Superior temporal gyrus (tissue), 1 donor: ENCODE measurements at regions not wholly inside any gene's neighbourhood (a gene's known extent, or its start where the extent isn't known, plus 50 kb on each side); places are given as distances from the start of the nearest gene placed in this dataset.
"Not testable (repeated sequence)": the region's sequence is repeated elsewhere in the genome, so short reads cannot be mapped to it uniquely, and the experiment has no call there.

ENCODE experiments used
- DNase-seq: peaks from one replicate; pipeline ENCODE4 v3.0.0-alpha.2; 2016; ENCODE audit errors: extremely low spot score

DNA sequence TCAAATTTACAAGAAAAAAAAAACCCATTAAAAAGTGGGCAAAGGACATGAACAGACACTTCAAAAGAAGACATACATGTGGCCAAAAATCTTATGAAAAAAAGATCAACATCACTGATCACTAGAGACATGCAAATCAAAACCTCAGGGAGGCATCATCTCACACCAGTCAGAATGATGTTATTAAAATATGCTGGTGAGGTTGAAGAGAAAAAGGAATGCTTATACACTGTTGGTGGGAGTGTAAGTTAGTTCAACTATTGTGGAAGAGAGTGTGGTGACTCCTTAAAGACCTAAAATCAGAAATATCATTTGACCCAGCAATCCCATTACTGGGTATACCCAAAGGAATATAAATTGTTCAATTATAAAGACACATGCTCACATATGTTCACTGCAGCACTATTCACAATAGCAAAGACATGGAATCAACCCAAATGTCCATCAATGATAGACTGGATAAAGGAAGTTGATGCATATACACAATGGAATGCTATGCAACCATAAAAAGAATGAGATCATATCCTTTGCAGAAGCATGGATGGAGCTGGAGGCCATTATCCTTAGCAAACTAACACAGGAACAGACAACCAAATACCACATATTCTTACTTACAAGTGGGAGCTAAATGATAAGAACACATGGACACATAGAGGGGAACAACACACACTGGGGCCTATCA, 100.3 kb upstream of the GALNT15 start:
- not testable (repeated sequence) for DNase-seq

DNA sequence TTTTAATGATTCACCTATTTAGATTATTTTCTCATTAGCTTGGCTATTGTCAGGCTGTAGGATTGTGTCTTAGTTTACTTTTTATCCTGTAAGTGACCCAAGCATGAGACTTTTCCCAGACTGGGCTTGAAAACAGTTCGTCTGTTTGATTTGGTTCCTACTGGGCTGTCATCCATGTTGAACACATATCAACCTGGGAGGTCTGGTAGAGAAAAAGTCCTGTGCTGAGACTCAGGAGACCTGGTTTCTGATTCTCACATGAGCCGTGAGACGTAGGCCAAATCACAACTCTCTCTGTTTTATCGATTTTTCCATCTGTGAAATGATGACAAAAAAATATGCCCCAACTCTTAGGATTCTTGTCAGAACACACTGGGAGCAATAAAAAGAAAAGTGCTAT, 98.8 kb upstream of the GALNT15 start:
- no peak for DNase-seq

DNA sequence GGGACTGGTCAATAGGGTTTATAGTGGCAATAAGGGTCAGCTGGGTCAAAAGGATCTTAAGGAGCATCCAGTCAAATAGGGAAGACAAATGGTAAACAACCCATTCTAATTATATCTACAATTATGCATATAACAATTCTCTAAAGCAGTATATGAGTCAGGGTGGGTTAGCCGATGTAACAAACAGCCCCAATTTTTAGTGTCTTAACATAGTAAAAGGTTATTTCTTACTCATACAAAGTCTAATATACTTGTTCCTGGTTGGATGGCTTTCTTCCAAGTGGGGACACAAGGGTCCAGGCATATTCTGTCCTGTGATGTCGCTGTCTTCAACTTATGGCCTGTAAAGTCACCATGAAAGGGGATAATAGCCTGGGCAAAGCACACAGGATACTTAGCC, 97.9 kb upstream of the GALNT15 start:
- no peak for DNase-seq

DNA sequence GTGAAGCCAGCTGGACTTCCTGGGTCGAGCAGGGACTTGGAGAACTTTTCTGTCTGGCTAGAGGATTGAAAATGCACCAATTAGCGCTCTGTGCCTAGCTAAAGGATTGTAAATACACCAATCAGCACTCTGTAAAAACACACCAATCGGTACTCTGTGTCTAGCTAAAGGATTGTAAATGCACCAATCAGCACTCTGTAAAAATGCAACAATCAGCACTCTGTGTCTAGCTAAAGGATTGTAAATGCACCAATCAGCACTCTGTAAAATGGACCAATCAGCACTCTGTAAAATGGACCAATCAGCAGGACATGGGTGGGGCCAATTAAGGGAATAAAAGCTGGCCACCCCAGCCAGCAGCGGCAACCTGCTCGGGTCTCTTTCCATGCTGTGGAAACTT, 97.3 kb upstream of the GALNT15 start:
- not testable (repeated sequence) for DNase-seq

DNA sequence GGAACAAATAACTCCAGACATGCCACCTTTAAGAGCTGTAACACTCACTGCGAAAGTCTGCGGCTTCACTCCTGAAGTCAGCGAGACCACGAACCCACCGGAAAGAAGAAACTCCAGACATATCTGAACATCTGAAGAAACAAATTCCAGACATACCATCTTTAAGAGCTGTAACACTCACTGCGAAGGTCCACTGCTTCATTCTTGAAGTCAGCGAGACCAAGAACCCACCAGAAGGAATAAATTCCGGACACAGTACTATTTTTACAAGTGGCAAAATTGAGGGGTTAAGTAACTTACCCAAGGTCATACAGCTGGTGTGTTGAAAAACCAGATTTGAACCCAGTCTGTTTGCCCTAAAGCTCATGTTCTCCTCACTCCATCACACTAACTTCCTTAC, 96.8 kb upstream of the GALNT15 start:
- not testable (repeated sequence) for DNase-seq

DNA sequence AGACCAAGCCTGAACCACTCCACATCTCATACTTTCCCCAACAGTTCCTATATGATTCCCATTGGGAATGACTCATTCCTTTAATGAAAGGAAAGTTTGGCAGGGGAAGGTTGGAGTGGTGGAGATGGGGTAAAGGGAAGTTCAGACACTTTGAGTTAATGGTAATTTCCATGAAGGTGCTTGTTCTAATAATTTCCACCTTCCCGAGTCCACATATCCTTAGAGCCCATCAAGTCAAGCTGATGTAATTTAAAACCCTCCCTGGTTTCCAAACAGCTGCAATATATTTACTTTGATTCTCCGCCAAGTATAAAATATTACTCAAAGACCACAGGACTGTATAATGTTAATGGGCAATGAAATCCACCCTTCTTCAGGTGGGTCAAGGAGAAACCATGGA, 95.0 kb upstream of the GALNT15 start:
- no peak for DNase-seq

DNA sequence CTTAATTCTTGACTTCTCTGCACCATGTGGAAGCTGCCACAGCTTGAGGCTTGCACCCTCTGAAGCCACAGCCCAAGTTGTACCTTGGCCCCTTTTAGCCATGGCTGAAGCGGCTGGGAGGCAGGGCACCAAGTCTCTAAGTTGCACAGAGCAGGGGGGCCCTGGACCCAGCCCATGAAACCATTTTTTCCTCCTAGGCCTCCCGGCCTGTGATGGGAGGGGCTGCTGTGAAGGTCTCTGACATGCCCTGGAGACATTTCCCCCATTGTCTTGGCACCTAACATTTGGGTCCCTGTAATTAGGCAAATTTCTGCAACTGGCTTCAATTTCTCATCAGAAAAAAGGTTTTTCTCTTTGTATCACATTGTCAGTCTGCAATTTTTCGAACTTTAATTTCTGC, 92.8 kb upstream of the GALNT15 start:
- no peak for DNase-seq

DNA sequence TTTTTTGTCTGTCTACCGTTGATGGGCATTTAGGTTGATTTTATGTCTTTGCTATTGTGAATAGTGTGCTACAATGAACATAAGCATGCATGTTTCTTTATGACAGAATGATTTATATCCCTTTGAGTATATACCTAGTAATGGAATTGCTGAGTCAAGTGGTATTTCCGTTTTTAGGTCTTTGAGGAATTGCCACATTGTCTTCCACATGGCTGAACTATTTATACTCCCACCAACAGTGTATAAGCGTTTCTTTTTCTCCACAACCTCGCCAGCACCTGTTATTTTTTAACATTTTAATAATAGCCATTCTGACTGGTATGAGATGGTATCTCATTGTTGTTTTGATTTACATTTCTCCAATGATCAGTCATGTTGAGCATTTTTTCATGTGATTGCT, 89.6 kb upstream of the GALNT15 start:
- DNase-seq = no peak

DNA sequence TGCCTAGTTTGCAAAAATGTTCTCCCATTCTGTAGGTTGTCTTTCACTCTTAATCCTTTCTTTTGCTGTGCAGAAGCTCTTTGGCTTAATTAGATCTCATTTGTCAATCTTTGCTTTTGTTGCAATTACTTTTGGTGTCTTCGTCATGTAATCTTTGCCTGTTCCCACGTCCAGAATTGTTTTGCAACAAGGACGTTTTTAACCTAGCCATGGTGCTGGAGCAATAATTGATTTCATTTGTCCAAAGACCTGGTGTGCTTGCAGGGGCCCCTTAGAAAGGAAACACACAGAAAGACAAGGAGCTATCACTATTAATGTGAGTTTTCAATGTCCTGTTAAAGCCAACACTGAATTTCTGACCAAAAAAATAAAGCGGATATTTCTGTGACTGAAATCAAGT, 89.1 kb upstream of the GALNT15 start:
- DNase-seq = no peak

DNA sequence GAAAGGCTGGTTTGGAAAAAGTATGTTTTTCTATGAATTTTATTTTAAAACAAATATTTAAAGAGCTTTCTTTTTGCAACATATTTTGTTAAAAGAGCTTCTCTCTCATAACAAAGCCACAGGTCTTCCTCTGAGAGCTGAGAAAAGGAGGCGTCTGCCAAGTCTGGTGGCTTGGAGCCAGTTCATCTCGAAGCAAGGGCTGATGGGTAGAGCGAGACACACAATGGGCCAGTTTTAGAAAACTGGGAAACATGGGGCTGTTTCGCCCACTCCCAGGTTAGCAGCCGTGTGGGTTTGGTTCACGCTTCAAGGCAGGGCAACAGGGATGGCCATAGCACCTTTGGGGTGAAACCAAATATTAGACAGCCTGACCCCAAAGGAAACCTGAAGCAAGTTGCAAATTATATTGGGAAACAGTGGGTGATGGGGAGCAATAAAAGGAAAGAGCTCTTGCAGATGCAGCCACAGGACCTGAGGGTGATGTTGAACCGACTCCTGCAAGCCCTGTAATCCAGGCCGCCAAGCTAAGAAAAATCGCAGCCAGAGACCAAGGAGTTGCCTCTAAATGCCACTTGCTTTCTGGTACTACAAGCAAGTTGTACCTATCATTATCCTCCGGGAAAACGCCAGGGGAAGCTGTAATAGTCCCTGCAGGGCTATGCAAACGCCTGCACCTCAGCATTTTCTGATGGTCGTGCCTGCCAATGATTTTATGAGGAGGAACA, 88.4 kb upstream of the GALNT15 start:
- DNase-seq = peak; percentile 97

DNA sequence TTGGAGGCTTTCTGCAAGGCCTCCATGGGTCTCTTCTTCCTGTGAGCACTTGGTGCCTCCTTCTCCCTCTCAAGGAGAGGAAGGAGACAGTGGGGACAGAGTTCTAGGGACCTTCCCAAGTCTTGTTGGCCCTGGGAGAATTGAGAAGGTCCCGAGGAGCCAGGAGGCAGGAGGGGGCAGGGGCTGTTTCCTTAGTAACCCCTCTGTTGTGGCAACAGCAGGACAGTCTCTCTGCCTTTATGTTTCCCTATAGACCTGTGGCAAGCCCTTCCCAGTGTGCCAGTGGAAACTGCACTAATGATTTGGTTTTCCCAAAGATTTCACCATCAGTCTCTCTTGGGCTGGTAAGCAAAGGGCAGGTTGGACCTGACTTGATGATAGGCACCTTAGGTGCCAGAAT, 87.8 kb upstream of the GALNT15 start:
- DNase-seq = no peak

DNA sequence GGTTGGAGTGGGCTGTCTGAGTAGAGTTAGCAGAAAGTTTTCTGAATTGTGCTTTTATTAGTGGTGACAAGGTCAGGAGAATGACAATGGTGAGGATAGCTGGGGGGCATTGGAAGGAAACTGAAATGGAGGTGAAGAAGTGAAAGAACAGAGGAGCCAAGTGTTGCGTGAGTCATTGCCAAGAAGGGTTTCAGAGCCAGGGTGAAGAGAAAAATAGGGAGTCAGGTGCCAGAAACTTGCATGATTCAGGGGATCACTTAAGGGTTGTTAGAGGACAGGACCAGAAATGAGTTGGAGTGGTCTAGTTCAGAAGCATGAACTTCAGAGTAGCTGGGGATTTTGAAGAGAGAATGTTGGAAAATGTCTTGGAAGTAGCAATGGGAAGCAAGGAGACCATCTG, 86.0 kb upstream of the GALNT15 start:
- no peak for DNase-seq

DNA sequence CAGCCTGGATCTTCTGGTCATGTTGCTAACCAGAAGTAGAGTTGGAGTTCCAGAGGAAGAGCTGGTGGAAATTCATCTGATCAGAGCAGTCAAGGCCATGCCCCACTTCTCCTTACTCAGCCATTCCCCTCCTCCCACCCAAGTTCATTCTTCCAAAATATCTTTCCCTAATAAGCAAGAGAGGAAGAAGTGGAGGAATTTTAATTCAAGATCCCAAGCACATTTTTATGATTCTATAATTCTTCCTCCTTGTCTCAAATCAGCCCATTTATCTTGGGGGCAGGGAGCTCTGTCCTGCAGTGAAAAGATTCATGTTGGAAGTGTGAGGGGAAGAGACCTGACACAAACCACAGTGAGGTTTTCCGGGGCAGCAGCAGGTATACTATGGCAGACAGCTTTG, 85.0 kb upstream of the GALNT15 start:
- DNase-seq = no peak

DNA sequence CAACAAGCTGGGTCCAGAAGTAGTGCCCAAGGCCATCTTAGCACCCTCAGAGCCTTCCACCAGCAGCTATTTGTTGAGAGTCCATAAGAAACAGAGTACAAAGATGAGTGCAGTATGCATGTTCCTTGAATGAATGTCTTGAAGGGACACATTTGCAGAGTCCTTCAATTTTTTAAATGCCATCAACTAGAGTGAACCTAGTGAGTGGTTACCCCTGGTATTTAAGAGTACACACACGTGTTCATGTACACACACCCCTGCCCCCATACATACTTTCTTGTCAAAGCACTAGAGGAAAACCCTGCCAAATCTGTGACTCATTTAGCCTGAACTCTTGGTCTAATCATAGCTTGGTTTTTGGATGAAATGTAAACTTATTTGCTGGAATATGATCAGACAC, 84.5 kb upstream of the GALNT15 start:
- DNase-seq = no peak

DNA sequence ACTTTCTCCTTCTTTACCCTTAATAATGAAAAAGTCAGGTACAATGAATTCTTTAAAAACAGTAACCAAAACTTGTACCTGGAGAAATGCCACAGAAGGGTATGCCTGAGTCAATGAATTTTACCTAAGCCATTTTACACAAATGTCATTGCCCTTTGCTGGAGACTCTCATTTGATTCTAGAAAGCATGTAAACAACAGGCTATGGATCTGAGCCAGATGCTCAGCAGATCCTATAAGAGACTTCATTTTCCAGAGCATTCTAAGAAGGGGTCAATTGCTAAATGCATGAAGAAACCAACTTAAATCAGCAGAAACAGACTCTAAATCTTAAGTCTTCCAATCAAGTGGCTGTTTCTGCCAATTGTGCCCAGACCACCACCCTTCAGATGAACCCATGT, 83.8 kb upstream of the GALNT15 start:
- no peak for DNase-seq

DNA sequence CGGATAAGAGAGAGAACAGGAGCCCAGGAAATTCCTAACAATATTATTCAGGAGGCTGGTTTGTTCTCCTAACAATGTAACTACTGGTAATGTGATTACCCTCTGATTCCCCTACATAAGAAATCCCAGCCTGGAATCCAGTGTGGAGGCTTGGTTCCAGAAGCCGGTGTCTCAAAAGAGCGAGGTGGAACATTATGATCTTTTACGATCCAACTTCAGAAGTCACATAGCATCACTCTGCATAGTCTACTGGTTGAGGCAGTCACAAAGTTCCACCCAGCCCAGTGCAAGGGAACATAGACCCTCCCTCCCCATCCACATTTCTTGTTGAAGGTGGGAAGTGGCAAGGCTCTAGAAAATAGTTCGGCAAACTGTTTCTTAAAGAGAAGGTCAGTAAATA, 81.6 kb upstream of the GALNT15 start:
- DNase-seq = no peak

DNA sequence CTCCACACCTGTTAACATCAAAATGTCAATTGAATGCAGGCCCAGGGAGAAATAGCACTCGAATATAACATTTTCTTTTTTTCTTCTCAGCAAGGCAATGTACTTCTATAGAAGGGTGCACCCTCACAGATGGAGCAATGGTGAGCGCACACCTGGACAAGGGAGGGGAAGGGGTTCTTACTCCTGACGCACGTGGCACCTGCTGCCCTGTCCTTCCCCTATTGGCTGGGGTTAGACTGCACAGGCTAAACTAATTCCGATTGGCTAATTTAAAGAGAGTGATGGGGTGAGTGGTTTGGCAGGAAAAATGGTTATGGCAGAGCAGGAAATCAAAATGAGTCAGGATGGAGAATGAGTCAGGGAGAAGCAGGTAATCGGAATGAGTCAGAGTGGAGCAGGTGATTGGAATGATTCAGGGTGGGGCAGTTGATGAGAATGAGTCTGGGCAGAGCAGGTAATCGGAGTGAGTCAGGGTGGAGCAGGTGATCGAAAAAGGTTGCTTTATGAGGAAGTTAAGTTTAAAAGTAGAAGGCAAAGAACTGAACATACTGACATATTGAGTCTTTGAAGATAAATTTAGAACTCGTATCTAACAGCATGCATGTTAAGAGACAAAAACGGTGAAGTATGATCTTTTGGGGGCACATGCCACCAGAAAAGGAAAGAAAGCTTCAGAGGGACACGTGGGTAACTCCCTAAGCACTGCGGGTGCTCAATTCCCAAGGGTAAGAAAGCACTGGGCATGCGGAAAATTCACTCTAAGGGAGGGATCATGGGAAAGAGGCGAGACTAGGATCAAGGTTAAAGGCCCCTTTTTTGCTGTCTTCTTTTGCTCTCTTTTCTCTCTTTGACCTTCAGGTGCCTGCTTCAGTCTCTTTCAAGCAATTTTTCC, 72.9 kb upstream of the GALNT15 start:
- no peak for DNase-seq

DNA sequence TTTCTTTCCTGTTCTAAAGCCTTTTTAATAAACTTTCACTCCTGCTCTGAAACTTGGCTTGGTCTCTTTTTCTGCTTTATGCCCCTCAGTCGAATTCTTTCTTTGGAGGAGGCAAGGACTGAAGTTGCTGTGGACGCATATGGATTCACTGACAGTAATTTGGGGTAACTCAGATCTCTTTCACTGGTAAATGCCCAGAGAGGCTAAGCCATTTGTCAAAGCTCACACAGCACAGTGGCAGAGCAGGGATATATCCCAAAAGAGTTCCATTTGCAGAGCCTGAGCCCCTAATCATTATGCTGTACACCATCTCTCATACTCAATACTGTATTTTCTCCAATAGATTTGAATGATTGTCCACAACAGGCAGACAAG, 72.3 kb upstream of the GALNT15 start:
- no peak for DNase-seq

DNA sequence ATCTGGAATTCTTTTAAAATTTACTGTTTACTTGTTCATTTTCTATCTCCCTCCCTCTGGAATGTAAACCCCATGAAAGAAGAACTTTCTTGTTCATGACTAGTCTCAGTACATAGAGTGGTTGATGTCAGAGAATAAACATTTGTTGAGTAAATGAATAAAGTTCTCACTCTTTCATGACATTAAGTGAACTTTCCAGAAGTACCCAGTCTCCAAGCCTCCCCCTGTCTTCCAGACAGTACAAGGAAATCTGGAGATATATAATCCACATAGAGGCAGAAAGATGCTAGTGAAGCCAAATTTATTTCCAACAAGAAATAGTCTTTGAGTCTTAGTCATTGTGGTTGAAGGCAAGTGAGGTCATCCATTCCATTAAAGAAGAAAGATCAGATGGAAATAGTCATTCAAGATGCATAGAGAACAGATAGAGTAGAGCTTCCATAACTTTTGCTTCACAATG, 71.5 kb upstream of the GALNT15 start:
- DNase-seq = no peak

DNA sequence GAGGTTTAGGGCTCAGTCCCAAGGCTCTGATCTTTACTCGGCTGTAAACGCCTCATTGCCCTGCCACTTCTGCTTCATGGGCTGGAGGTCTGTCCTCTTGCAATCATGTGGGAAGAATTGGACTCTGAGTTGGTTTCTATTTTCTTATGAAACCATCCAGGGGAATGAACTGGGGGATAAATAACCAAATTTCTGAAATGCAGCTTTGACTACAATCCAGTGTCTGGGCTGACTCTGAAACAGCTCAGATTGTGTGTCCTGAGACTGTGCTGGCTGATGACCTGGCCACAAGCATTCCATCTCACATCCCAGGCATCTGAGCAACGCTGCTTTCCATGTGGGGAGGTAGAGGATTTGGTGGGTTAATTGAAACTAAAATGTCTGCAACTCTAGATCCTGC, 71.0 kb upstream of the GALNT15 start:
- DNase-seq = no peak

DNA sequence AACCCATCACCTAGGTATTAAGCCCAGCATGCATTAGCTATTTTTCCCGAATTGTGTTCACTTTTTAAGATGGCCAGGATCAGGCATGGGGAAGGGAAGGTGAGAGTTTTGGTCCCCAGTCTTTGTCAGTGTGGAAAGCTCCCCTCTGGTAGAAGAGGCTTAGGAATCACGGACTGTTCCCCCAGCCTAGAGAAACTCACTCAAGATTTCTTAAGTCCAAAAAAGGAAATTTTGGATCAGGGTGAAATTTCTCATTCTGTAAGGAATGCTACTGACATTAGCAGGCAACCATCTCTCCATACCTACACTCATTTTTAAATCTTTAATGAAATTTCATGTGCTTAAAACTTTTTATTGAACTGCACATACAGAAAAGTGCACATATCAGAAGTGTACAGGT, 70.3 kb upstream of the GALNT15 start:
- no peak for DNase-seq

DNA sequence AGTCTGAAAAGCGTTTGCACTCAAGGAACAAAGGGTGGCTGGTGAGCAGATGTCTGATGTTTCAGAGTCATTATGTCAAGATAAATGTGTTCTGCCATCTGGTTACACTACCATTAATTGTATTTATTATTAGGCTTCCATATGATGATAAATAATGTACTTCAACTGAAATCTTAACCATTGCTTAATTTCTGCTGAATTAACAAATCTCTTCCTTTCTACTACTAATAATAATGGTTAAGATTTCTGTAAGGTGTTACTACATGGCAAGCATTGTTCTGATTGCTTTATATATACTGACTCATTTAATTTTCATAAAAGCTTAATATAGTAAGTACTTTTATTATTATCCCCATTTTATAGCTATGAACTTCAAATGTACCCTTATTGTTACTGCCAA, 68.4 kb upstream of the GALNT15 start:
- DNase-seq = no peak

DNA sequence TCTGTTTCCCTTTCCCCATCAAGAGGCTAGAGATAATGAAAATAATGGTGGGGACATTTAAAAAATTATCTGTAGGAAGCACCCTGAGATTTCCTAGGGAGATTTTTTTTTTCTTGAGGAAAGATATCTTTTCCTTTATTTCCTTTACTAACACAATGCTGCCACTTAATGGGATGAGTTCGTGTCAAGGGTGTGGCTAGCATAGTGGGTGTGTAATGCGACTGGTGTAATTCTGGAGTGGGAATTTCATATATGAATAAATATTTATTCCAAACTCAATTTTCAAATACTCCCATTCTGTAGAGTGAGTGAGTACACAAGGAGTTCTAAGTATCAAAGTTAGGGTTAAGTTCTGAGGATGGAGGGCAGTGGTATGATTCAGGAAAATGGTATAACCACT, 66.1 kb upstream of the GALNT15 start:
- no peak for DNase-seq
